Right lobe of liver (tissue), 4 donors: ENCODE measurements at regions not wholly inside any gene's neighbourhood (a gene's known extent, or its start where the extent isn't known, plus 50 kb on each side); places are given as distances from the start of the nearest gene placed in this dataset.

Experiments used
- POLR2A ChIP-seq: fragments of 450-650 bp; IDR thresholded peaks from one replicate; pipeline ENCODE4 v1.6.1; 2017; ENCODE audit warnings: antibody characterized with exemption, mild to moderate bottlenecking
- TF ChIP-seq, protein P1 (sequence below), 4 donors: fragments of 200-600 bp in 3 of 4; fragments of 450-650 bp in 1 of 4; IDR thresholded peaks; one replicate each; pipeline versions ENCODE4 v1.5.1 to v1.8.0; 2016 to 2022; ENCODE audit warnings: antibody characterized with exemption in 4 of 4, mild to moderate bottlenecking in 2 of 4
- donor health status: DM: no; HTN: no; CAD: no.
- donor health status: DM: no; HTN: no; CAD: no.
- donor health status: DM: no; HTN: yes; CAD: no.

DNA sequence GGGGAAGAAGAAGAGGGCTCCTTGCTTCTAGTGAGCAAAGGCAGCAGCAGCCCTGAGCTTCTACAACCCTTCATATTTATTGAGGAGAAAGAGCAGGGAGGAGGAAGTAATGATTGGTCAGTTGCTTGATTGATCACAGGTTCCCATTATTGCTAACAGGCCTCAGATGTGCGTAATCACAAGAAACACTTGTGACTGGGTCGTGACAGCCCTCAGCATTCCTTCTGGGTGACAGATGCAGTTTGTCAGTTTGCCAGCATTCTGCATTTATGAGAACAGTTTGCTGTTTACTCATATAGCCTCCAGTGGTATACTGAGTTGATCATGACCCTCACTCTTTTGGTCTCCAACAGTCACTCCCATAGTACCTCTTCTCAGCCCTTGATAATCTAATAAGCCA, 111.5 kb upstream of the TNC start:
- TF ChIP-seq, protein P1, sequence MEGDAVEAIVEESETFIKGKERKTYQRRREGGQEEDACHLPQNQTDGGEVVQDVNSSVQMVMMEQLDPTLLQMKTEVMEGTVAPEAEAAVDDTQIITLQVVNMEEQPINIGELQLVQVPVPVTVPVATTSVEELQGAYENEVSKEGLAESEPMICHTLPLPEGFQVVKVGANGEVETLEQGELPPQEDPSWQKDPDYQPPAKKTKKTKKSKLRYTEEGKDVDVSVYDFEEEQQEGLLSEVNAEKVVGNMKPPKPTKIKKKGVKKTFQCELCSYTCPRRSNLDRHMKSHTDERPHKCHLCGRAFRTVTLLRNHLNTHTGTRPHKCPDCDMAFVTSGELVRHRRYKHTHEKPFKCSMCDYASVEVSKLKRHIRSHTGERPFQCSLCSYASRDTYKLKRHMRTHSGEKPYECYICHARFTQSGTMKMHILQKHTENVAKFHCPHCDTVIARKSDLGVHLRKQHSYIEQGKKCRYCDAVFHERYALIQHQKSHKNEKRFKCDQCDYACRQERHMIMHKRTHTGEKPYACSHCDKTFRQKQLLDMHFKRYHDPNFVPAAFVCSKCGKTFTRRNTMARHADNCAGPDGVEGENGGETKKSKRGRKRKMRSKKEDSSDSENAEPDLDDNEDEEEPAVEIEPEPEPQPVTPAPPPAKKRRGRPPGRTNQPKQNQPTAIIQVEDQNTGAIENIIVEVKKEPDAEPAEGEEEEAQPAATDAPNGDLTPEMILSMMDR (IDR thresholded peaks at IDR 0.05): no peak
- TF ChIP-seq POLR2A: no peak
